H9 (cell line): ENCODE measurements at regions not wholly inside any gene's neighbourhood (a gene's known extent, or its start where the extent isn't known, plus 50 kb on each side); places are given as distances from the start of the nearest gene placed in this dataset.

Experiments
- DNase-seq: peaks from one replicate; pipeline ENCODE4 v3.0.0-alpha.2; 2017
- H2AFZ ChIP-seq: one replicate; pipeline ENCODE4 v1.6.1; 2013; ENCODE audit warnings: mild to moderate bottlenecking, low read length, control low read depth, moderate library complexity
- H2AK5ac ChIP-seq: 2 replicates; pipeline ENCODE4 v1.6.1; 2013; ENCODE audit warnings: low read length, control low read depth, mixed read lengths; ENCODE audit not compliant: insufficient read length
- H2BK120ac ChIP-seq: one replicate; pipeline ENCODE4 v1.6.1; 2013; ENCODE audit warnings: low read depth, mild to moderate bottlenecking, low read length, control low read depth, inconsistent platforms; ENCODE audit not compliant: poor library complexity, severe bottlenecking
- H2BK12ac ChIP-seq: 2 replicates; pipeline ENCODE4 v1.6.1; 2013; ENCODE audit warnings: low read length, control low read depth, mixed read lengths, low read depth; ENCODE audit not compliant: insufficient read length
- H2BK15ac ChIP-seq: 2 replicates; pipeline ENCODE4 v1.6.1; 2013; ENCODE audit warnings: low read depth, low read length, control low read depth
- H2BK20ac ChIP-seq: one replicate; pipeline ENCODE4 v1.6.1; 2013; ENCODE audit warnings: low read depth, mild to moderate bottlenecking, low read length, control low read depth, inconsistent platforms; ENCODE audit not compliant: poor library complexity, severe bottlenecking
- H2BK5ac ChIP-seq: 2 replicates; pipeline ENCODE4 v1.6.1; 2013; ENCODE audit warnings: low read length, control low read depth, mixed read lengths; ENCODE audit not compliant: insufficient read length
- H3K14ac ChIP-seq: 2 replicates; pipeline ENCODE4 v1.6.1; 2013; ENCODE audit warnings: low read length, control low read depth; ENCODE audit not compliant: insufficient read depth
- H3K18ac ChIP-seq: 2 replicates; pipeline ENCODE4 v1.6.1; 2013; ENCODE audit warnings: low read depth, mild to moderate bottlenecking, mixed read lengths, low read length, control low read depth; ENCODE audit not compliant: insufficient read length
- H3K23ac ChIP-seq: 2 replicates; pipeline ENCODE4 v1.6.1; 2013; ENCODE audit warnings: low read length, control low read depth, mixed read lengths, low read depth; ENCODE audit not compliant: insufficient read length
- H3K23me2 ChIP-seq: 2 replicates; pipeline ENCODE4 v1.6.1; 2013; ENCODE audit warnings: low read depth, mild to moderate bottlenecking, mixed read lengths, low read length, control low read depth; ENCODE audit not compliant: insufficient read length, poor library complexity, severe bottlenecking
- H3K27ac ChIP-seq: 2 replicates; pipeline ENCODE4 v1.5.1; 2013; ENCODE audit warnings: low read length, control low read depth, mixed read lengths, low read depth; ENCODE audit not compliant: insufficient read length
- H3K27me3 ChIP-seq: 2 replicates; pipeline ENCODE4 v1.6.1; 2013; ENCODE audit warnings: low read length, control low read depth, inconsistent platforms; ENCODE audit not compliant: insufficient read depth
- H3K4ac ChIP-seq: 2 replicates; pipeline ENCODE4 v1.6.1; 2013; ENCODE audit warnings: low read depth, mild to moderate bottlenecking, control low read depth, inconsistent platforms, low read length, moderate library complexity
- H3K4me1 ChIP-seq: 2 replicates; pipeline ENCODE4 v1.6.1; 2013; ENCODE audit warnings: low read length, control low read depth, inconsistent platforms; ENCODE audit not compliant: insufficient read depth
- H3K4me2 ChIP-seq: 2 replicates; pipeline ENCODE4 v1.6.1; 2013; ENCODE audit warnings: low read length, control low read depth, mixed read lengths; ENCODE audit not compliant: insufficient read length, insufficient read depth
- H3K56ac ChIP-seq: 2 replicates; pipeline ENCODE4 v1.6.1; 2013; ENCODE audit warnings: low read depth, mild to moderate bottlenecking, mixed read lengths, low read length, control low read depth; ENCODE audit not compliant: insufficient read length
- H3K79me1 ChIP-seq: 2 replicates; pipeline ENCODE4 v1.6.1; 2013; ENCODE audit warnings: low read depth, mild to moderate bottlenecking, moderate library complexity, low read length, control low read depth, inconsistent platforms; ENCODE audit not compliant: insufficient read depth, poor library complexity, severe bottlenecking
- H3K79me2 ChIP-seq: 2 replicates; pipeline ENCODE4 v1.6.1; 2013; ENCODE audit warnings: low read length, control low read depth, inconsistent platforms; ENCODE audit not compliant: insufficient read depth
- H3K9ac ChIP-seq: 2 replicates; pipeline ENCODE4 v1.6.1; 2013; ENCODE audit warnings: low read length, control low read depth, mixed read lengths; ENCODE audit not compliant: insufficient read length; ENCODE audit errors: extremely low read depth
- H3K9me3 ChIP-seq: one replicate; pipeline ENCODE4 v1.6.1; 2013; ENCODE audit warnings: low read depth, low read length, inconsistent platforms; ENCODE audit not compliant: control insufficient read depth
- H3T11ph ChIP-seq: one replicate; pipeline ENCODE4 v1.6.1; 2013; ENCODE audit warnings: mild to moderate bottlenecking, low read length, control low read depth, inconsistent platforms
- H4K20me1 ChIP-seq: one replicate; pipeline ENCODE4 v1.6.1; 2013; ENCODE audit not compliant: control insufficient read depth, insufficient read length, insufficient read depth
- H4K5ac ChIP-seq: 2 replicates; pipeline ENCODE4 v1.6.1; 2013; ENCODE audit warnings: low read depth, mild to moderate bottlenecking, mixed read lengths, low read length, control low read depth; ENCODE audit not compliant: insufficient read length
- H4K8ac ChIP-seq: replicated peaks from 2 replicates; pipeline ENCODE4 v1.6.1; 2013; ENCODE audit warnings: low read length, control low read depth, mixed read lengths, low read depth; ENCODE audit not compliant: insufficient read length
- H4K91ac ChIP-seq: 2 replicates; pipeline ENCODE4 v1.6.1; 2013; ENCODE audit warnings: low read depth, mild to moderate bottlenecking, moderate library complexity, mixed read lengths, low read length, control low read depth; ENCODE audit not compliant: insufficient read length
- H3K27ac Mint-ChIP-seq, 3 experiments: 2 replicates in 2 of 3; 3 replicates in 1 of 3; pipeline ENCODE4 v1.8.0; 2020 to 2021; ENCODE audit warnings: mixed read lengths in 3 of 3, mild to moderate bottlenecking in 1 of 3, moderate library complexity in 1 of 3
- H3K27me3 Mint-ChIP-seq: 2 replicates; pipeline ENCODE4 v1.8.0; 2021; ENCODE audit warnings: low read depth, mild to moderate bottlenecking, moderate library complexity, mixed read lengths
- H3K36me3 Mint-ChIP-seq, 3 experiments: 2 replicates in 2 of 3; 3 replicates in 1 of 3; pipeline ENCODE4 v1.8.0; 2020 to 2021; ENCODE audit warnings: low read depth in 3 of 3, mixed read lengths in 3 of 3; ENCODE audit not compliant: insufficient read depth in 1 of 3
- H3K4me1 Mint-ChIP-seq, 2 experiments: 2 replicates each; pipeline ENCODE4 v1.8.0; 2020; ENCODE audit warnings: mixed read lengths in 2 of 2
- H3K4me3 Mint-ChIP-seq, 2 experiments: 2 replicates in 1 of 2; 3 replicates in 1 of 2; pipeline ENCODE4 v1.8.0; 2020 to 2021; ENCODE audit warnings: mild to moderate bottlenecking in 2 of 2, mixed read lengths in 2 of 2, moderate library complexity in 1 of 2
- H3K9me3 Mint-ChIP-seq, 2 experiments: 2 replicates in 1 of 2; 3 replicates in 1 of 2; pipeline ENCODE4 v1.8.0; 2020; ENCODE audit warnings: mild to moderate bottlenecking in 2 of 2, mixed read lengths in 2 of 2, moderate library complexity in 1 of 2
- WGBS: extraction: QIAGEN DNeasy Blood & Tissue Kit; methylation state at CpG from one replicate; pipeline ENCODE4 v1.1.7; 2013; ENCODE audit warnings: missing lambda C conversion rate, low lambda C conversion rate, mixed read lengths; ENCODE audit not compliant: insufficient read length; ENCODE audit errors: extremely low coverage; 5-methylcytosine and 5-hydroxymethylcytosine counted together
- TF ChIP-seq, protein P1 (sequence below): fragments of 200-600 bp; sonication (generic); conservative IDR thresholded peaks from 3 replicates; pipeline ENCODE4 v1.8.0; 2021; ENCODE audit warnings: antibody characterized with exemption, mild to moderate bottlenecking

DNA sequence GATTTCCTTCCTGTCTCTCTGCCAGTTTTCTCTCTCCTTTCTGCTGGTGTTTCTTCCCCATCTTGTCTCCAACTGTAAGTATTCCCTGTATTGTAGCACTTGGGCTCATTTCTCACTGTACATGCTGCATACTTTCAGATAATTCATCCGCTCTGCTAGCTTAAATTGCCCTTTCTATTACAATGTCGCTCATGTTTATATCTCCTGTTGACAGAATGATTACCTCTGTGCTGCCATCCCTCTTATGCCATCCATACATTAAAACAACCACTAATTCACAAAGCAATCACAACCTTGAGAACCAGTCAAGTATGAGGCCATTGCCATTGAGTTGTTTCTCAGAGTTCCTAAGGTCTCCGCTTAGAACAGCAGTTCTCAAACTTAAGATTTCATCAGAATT is 107.5 kb upstream of the SOX2 start:
- TF ChIP-seq, protein P1, sequence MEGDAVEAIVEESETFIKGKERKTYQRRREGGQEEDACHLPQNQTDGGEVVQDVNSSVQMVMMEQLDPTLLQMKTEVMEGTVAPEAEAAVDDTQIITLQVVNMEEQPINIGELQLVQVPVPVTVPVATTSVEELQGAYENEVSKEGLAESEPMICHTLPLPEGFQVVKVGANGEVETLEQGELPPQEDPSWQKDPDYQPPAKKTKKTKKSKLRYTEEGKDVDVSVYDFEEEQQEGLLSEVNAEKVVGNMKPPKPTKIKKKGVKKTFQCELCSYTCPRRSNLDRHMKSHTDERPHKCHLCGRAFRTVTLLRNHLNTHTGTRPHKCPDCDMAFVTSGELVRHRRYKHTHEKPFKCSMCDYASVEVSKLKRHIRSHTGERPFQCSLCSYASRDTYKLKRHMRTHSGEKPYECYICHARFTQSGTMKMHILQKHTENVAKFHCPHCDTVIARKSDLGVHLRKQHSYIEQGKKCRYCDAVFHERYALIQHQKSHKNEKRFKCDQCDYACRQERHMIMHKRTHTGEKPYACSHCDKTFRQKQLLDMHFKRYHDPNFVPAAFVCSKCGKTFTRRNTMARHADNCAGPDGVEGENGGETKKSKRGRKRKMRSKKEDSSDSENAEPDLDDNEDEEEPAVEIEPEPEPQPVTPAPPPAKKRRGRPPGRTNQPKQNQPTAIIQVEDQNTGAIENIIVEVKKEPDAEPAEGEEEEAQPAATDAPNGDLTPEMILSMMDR = no peak
- Mint-ChIP-seq H3K4me1 (peaks cover 8 to 9% of the 10 kb centered on the region in 2 experiments), H3K27ac (no peak overlapping the region), H3K4me3 (no peak overlapping the region), H3K36me3 (no peaks in the 10 kb centered on the region), H3K9me3 (no peaks in the 10 kb centered on the region; a peak in 1 of 5 replicates), H3K27me3 (no peaks in the 10 kb centered on the region)
- Histone ChIP-seq H2BK120ac (no peak overlapping the region), H3K79me1 (no peaks in the 10 kb centered on the region), H3T11ph (no peak overlapping the region), H4K5ac (no peak overlapping the region), H3K79me2 (no peaks in the 10 kb centered on the region), H3K27me3 (no peaks in the 10 kb centered on the region), H3K18ac (no peak overlapping the region), H3K27ac (no peak overlapping the region), H2AK5ac (no peak overlapping the region), H3K56ac (no peak overlapping the region), H3K4me2 (no peak overlapping the region), H3K9me3 (no peaks in the 10 kb centered on the region), H4K8ac (no peak overlapping the region), H3K23me2 (no peaks in the 10 kb centered on the region), H2BK20ac (no peak overlapping the region), H3K4me1 (no peaks in the 10 kb centered on the region), H4K91ac (no peak overlapping the region), H3K23ac (no peak overlapping the region), H2AFZ (no peak overlapping the region), H2BK12ac (no peak overlapping the region), H2BK5ac (no peak overlapping the region), H3K14ac (no peak overlapping the region), H2BK15ac (no peak overlapping the region), H3K9ac (no peak overlapping the region), H4K20me1 (no peaks in the 10 kb centered on the region), H3K4ac (no peak overlapping the region)
- no peak for DNase-seq
- no CpG with 5 or more reads among the region's 3 CpGs for WGBS
